IMR-90 (cell line): ENCODE measurements at regions not wholly inside any gene's neighbourhood (a gene's known extent, or its start where the extent isn't known, plus 50 kb on each side); places are given as distances from the start of the nearest gene placed in this dataset.

Experiments
- ATAC-seq: fragments of 200-7000 bp; cut with Tn5 transposase; 2 replicates; pipeline ENCODE4 v1.9.1; 2020; ENCODE audit warnings: low read depth, mild to moderate bottlenecking, moderate library complexity
- BruUV-seq: library from RNA; stranded (reverse); fragments of 400-500 nt; replicated peaks from 2 replicates; lab custom pipeline; 2021; lab: Mats Ljungman, UMichigan
- CTCF ChIA-PET: fragments of 300-600 bp; formaldehyde crosslinking; extraction: SDS; loops from one replicate; lab custom pipeline; 2021; ENCODE audit warnings: antibody characterized with exemption; lab: Yijun Ruan, JAX
- POLR2A ChIA-PET: fragments of 300-600 bp; sonication (Branson Sonifier 250); formaldehyde crosslinking; loops from one replicate; lab custom pipeline; 2022; ENCODE audit warnings: antibody characterized with exemption; ENCODE audit not compliant: unreplicated experiment; lab: Charles Lee
- DNase-seq: peaks from one replicate; pipeline ENCODE4 v3.0.0; 2013
- H2AFZ ChIP-seq: replicated peaks from 2 replicates; pipeline ENCODE3; 2013; ENCODE audit warnings: low read length, mild to moderate bottlenecking; ENCODE audit not compliant: poor library complexity
- H2AK5ac ChIP-seq: 2 replicates; pipeline ENCODE4 v1.6.1; 2013; ENCODE audit warnings: low read depth, low read length, inconsistent platforms
- H2AK9ac ChIP-seq: replicated peaks from 2 replicates; pipeline ENCODE3; 2013; ENCODE audit warnings: mild to moderate bottlenecking, low read depth, low read length, moderate library complexity; ENCODE audit not compliant: poor library complexity
- H2BK120ac ChIP-seq: 2 replicates; pipeline ENCODE4 v1.6.1; 2013; ENCODE audit warnings: low read depth, low read length, inconsistent platforms
- H2BK15ac ChIP-seq: 3 replicates; pipeline ENCODE4 v1.6.1; 2013; ENCODE audit warnings: low read depth, low read length, inconsistent platforms
- H2BK20ac ChIP-seq: 2 replicates; pipeline ENCODE4 v1.6.1; 2013; ENCODE audit warnings: low read depth, mild to moderate bottlenecking, inconsistent platforms, low read length, moderate library complexity
- H2BK5ac ChIP-seq: 2 replicates; pipeline ENCODE4 v1.6.1; 2013; ENCODE audit warnings: mild to moderate bottlenecking, low read depth, low read length, inconsistent platforms; ENCODE audit not compliant: poor library complexity, severe bottlenecking
- H3K14ac ChIP-seq: replicated peaks from 2 replicates; pipeline ENCODE4 v1.6.1; 2013; ENCODE audit warnings: low read depth, low read length, inconsistent platforms
- H3K18ac ChIP-seq: 2 replicates; pipeline ENCODE4 v1.6.1; 2013; ENCODE audit warnings: low read depth, low read length, control low read depth
- H3K23ac ChIP-seq: 2 replicates; pipeline ENCODE4 v1.6.1; 2013; ENCODE audit warnings: low read depth, low read length, inconsistent platforms
- H3K27ac ChIP-seq: 2 replicates; pipeline ENCODE4 v1.5.1; 2013; ENCODE audit warnings: mild to moderate bottlenecking, control low read depth, low read length; ENCODE audit not compliant: insufficient read depth
- H3K27me3 ChIP-seq: 2 replicates; pipeline ENCODE4 v1.6.1; 2013; ENCODE audit warnings: low read length; ENCODE audit not compliant: control insufficient read depth, insufficient read depth
- H3K36me3 ChIP-seq: 2 replicates; pipeline ENCODE4 v1.6.1; 2013; ENCODE audit warnings: low read length, mixed read lengths; ENCODE audit not compliant: control insufficient read depth, insufficient read depth
- H3K4ac ChIP-seq: 2 replicates; pipeline ENCODE4 v1.6.1; 2013; ENCODE audit warnings: low read depth, low read length, inconsistent platforms
- H3K4me1 ChIP-seq: 2 replicates; pipeline ENCODE4 v1.6.1; 2013; ENCODE audit warnings: low read length, mixed read lengths; ENCODE audit not compliant: control insufficient read depth, insufficient read depth
- H3K4me2 ChIP-seq: 2 replicates; pipeline ENCODE4 v1.6.1; 2013; ENCODE audit warnings: low read depth, mild to moderate bottlenecking, control low read depth, low read length, moderate library complexity
- H3K4me3 ChIP-seq: 2 replicates; pipeline ENCODE4 v1.5.1; 2013; ENCODE audit warnings: low read depth, mild to moderate bottlenecking, control low read depth, low read length, moderate library complexity; ENCODE audit not compliant: insufficient read depth
- H3K56ac ChIP-seq: 2 replicates; pipeline ENCODE4 v1.6.1; 2013; ENCODE audit warnings: low read length, inconsistent platforms; ENCODE audit not compliant: insufficient read depth; ENCODE audit errors: extremely low read depth
- H3K79me1 ChIP-seq, 2 experiments: 2 replicates each; pipeline ENCODE4 v1.6.1; 2013; ENCODE audit warnings: low read length in 2 of 2, inconsistent platforms in 1 of 2, low read depth in 1 of 2
- H3K9ac ChIP-seq: 2 replicates; pipeline ENCODE4 v1.6.1; 2013; ENCODE audit warnings: low read depth, low read length, control low read depth
- H3K9me1 ChIP-seq: 2 replicates; pipeline ENCODE4 v1.6.1; 2013; ENCODE audit warnings: low read length, inconsistent platforms; ENCODE audit not compliant: insufficient read depth
- H3K9me3 ChIP-seq: 2 replicates; pipeline ENCODE4 v1.6.1; 2013; ENCODE audit warnings: low read length; ENCODE audit not compliant: control insufficient read depth, insufficient read depth
- H4K20me1 ChIP-seq: 2 replicates; pipeline ENCODE4 v1.6.1; 2013; ENCODE audit warnings: low read length, inconsistent platforms; ENCODE audit not compliant: insufficient read depth
- H4K5ac ChIP-seq: 2 replicates; pipeline ENCODE4 v1.6.1; 2013; ENCODE audit warnings: mild to moderate bottlenecking, low read depth, low read length, control low read depth
- H4K8ac ChIP-seq, 2 experiments: 2 replicates each; pipeline ENCODE4 v1.6.1; 2013; ENCODE audit warnings: low read depth in 2 of 2, low read length in 2 of 2, control low read depth in 1 of 2, inconsistent platforms in 1 of 2
- H4K91ac ChIP-seq: 2 replicates; pipeline ENCODE4 v1.6.1; 2013; ENCODE audit warnings: low read depth, low read length, inconsistent platforms; ENCODE audit not compliant: insufficient read depth
- MAFK ChIP-seq: IDR thresholded peaks from 2 replicates; pipeline ENCODE4 v1.6.1; 2012; ENCODE audit warnings: low read depth, low read length, improper control_type of control experiment
- MAZ ChIP-seq: IDR thresholded peaks from 2 replicates; pipeline ENCODE4 v1.6.1; 2012; ENCODE audit warnings: low read depth, mild to moderate bottlenecking, low read length, improper control_type of control experiment, moderate library complexity, borderline replicate concordance
- MXI1 ChIP-seq: IDR thresholded peaks from 2 replicates; pipeline ENCODE4 v1.6.1; 2012; ENCODE audit warnings: low read depth, mild to moderate bottlenecking, low read length, moderate library complexity, borderline replicate concordance
- NFE2L2 ChIP-seq: fragments of 150-350 bp; IDR thresholded peaks from 2 replicates; pipeline ENCODE4 v1.6.1; 2016; ENCODE audit warnings: low read depth, mild to moderate bottlenecking, low read length
- POLR2A ChIP-seq: IDR thresholded peaks from 2 replicates; pipeline ENCODE4 v1.6.1; 2012; ENCODE audit warnings: mild to moderate bottlenecking, low read depth, low read length
- RAD21 ChIP-seq: IDR thresholded peaks from 2 replicates; pipeline ENCODE4 v1.6.1; 2012; ENCODE audit warnings: low read length, improper control_type of control experiment
- RCOR1 ChIP-seq: IDR thresholded peaks from 2 replicates; pipeline ENCODE4 v1.6.1; 2012; ENCODE audit warnings: mild to moderate bottlenecking, low read length, improper control_type of control experiment; ENCODE audit not compliant: insufficient replicate concordance
- SMC3 ChIP-seq: fragments of 150-350 bp; IDR thresholded peaks from 2 replicates; pipeline ENCODE4 v1.6.1; 2016; ENCODE audit warnings: low read depth, mild to moderate bottlenecking, antibody characterized with exemption, low read length, moderate library complexity
- WGBS, 2 experiments: methylation state at CpG; one replicate each; pipeline versions ENCODE4 v1.1.5 to v1.1.7; 2013; ENCODE audit warnings: missing lambda C conversion rate in 2 of 2; ENCODE audit not compliant: insufficient read length in 1 of 2; ENCODE audit errors: extremely low coverage in 2 of 2; 5-methylcytosine and 5-hydroxymethylcytosine counted together
- dilution Hi-C: fragments of 300-500 bp; cut with HindIII; formaldehyde crosslinking; loops from one replicate; pipeline ENCODE4 v1.14.3; 2018; ENCODE audit warnings: low sequenced_read_pairs; ENCODE audit not compliant: unreplicated experiment
- in situ Hi-C: fragments of 300-500 bp; cut with MboI; formaldehyde crosslinking; loops from 3 replicates; pipeline ENCODE4 v1.14.3; 2019; ENCODE audit warnings: low sequenced_read_pairs, inconsistent platforms, mixed read lengths
- intact Hi-C: fragments of 100-400 bp; cut with micrococcal nuclease; formaldehyde crosslinking; loops from 2 replicates; pipeline ENCODE4 v1.10.0; 2022
- TF ChIP-seq, protein P1 (sequence below): fragments of 150-350 bp; IDR thresholded peaks from 2 replicates; pipeline ENCODE4 v1.6.1; 2017; ENCODE audit warnings: mild to moderate bottlenecking, antibody characterized with exemption, low read length, low read depth
- TF ChIP-seq, protein P2 (sequence below): fragments of 150-350 bp; IDR thresholded peaks from 2 replicates; pipeline ENCODE4 v1.6.1; 2016; ENCODE audit warnings: low read depth, mild to moderate bottlenecking, low read length, moderate library complexity, borderline replicate concordance

DNA sequence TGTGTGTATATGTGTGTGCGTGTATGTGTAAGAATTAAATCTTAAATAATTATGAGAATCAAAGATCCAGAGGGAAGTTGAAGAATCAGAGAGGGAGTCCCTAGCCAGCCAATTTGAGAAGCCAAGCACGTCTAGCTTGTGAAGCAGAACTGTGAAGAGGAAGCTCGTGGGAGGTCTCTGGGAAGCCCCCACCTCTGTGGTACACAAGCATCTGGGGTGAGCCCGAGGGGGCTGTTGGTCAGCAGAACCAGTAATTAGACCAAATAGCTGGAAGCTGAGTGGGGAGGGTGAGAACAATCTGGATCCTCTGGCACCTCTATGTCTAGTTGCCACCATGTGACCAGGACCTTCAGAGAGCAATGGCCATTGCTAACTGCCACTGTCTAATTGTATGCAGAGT, 162.7 kb upstream of the ADRA1D start:
- no TSS peak for BruUV-seq
- Histone ChIP-seq H4K8ac (no peak overlapping the region), H3K4ac (no peak overlapping the region), H3K4me2 (no peak overlapping the region), H4K20me1 (no peaks in the 10 kb centered on the region), H2AK5ac (no peak overlapping the region), H2AK9ac (no peak overlapping the region), H2BK5ac (no peak overlapping the region), H3K4me1 (no peaks in the 10 kb centered on the region; the same call in 1 of the 2 replicates), H2AFZ (no peak overlapping the region), H3K9ac (no peak overlapping the region), H3K27me3 (peaks cover 3% of the 10 kb centered on the region), H3K79me1 (no peaks in the 10 kb centered on the region), H3K4me3 (no peak overlapping the region), H3K9me3 (no peaks in the 10 kb centered on the region), H3K14ac (no peak overlapping the region), H3K56ac (no peak overlapping the region), H4K91ac (no peak overlapping the region), H2BK15ac (no peak overlapping the region), H3K9me1 (no peaks in the 10 kb centered on the region), H3K36me3 (no peaks in the 10 kb centered on the region), H3K27ac (no peak overlapping the region), H2BK120ac (no peak overlapping the region), H4K5ac (no peak overlapping the region), H3K23ac (no peak overlapping the region), H3K18ac (no peak overlapping the region), H2BK20ac (no peak overlapping the region)
- DNase-seq (no peak), ATAC-seq (no peak)
- no CpG with 5 or more reads among the region's 4 CpGs for WGBS, 2 experiments
- in situ Hi-C loops (no loop called here), intact Hi-C loops (no loop called here), dilution Hi-C loops (no loop called here)
- POLR2A ChIA-PET: no interaction called here
- TF ChIP-seq, protein P1, sequence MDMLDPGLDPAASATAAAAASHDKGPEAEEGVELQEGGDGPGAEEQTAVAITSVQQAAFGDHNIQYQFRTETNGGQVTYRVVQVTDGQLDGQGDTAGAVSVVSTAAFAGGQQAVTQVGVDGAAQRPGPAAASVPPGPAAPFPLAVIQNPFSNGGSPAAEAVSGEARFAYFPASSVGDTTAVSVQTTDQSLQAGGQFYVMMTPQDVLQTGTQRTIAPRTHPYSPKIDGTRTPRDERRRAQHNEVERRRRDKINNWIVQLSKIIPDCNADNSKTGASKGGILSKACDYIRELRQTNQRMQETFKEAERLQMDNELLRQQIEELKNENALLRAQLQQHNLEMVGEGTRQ: no peak
- TF ChIP-seq, protein P2, sequence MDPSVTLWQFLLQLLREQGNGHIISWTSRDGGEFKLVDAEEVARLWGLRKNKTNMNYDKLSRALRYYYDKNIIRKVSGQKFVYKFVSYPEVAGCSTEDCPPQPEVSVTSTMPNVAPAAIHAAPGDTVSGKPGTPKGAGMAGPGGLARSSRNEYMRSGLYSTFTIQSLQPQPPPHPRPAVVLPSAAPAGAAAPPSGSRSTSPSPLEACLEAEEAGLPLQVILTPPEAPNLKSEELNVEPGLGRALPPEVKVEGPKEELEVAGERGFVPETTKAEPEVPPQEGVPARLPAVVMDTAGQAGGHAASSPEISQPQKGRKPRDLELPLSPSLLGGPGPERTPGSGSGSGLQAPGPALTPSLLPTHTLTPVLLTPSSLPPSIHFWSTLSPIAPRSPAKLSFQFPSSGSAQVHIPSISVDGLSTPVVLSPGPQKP: no peak
- TF ChIP-seq MAFK (no peak), NFE2L2 (no peak), MAZ (no peak), POLR2A (no peak), RAD21 (no peak), MXI1 (no peak), RCOR1 (no peak), SMC3 (no peak)
- CTCF ChIA-PET: no interaction called here
